ENCODE measurements at regions not wholly inside any gene's neighbourhood (a gene's known extent, or its start where the extent isn't known, plus 50 kb on each side); places are given as distances from the start of the nearest gene placed in this dataset.

DNA sequence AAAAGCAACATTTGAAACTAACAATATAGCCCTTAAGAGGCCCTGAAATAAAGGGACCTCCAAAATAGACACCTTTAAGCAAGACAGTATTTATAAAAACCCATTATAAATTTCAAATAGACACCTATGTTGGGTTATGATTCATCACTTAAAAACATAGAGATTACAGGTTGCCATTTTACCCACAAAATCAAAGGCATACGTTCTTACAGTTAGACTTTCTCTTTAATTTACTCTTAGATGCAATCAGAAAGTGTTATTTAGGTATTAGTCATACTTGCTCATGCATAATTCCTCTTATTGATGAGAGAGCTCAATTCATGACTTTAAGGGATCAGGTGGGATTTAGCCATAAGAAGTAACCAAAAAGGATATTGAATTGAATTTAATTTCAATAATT is 51.5 kb upstream of the TMEM200A start:
- DNase-seq = no peak

DNA sequence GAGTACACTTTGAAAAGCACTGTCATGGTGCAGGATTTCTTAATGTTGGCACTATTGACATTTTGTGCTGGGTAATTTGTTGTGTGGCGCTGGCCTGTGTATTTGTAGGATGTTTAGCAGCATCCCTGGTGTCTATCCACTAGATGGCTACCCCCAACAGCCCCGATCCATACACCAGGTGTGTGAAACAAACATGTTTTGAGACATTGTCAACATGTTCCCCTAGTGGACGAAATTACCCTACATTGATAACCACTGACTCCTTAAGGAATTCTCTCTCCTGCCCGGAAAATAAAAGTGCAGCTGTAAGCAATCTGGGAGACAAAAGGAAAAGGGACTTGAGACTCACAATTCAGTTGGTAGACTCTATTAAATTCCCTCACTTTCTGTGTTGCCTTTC is 52.6 kb upstream of the TMEM200A start:
- DNase-seq = no peak

DNA sequence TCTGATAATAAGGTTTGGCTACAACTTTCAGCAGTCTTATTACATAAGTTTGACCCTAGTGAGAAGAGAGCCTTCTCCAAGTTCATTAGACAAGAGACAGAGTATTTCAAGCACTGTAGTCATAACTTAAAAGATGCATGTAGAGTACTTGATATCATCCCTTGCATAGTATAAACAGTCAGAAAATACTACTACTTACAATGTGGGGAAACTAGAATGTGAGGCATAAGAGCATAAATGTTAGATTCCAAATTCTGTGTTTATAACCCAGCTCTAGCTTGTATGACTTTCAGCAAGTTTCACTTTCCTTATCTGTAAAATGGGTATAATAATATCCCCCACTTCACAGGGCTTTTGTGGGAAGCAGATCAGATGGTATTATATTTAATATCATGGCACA is 56.8 kb upstream of the TMEM200A start:
- DNase-seq = no peak

DNA sequence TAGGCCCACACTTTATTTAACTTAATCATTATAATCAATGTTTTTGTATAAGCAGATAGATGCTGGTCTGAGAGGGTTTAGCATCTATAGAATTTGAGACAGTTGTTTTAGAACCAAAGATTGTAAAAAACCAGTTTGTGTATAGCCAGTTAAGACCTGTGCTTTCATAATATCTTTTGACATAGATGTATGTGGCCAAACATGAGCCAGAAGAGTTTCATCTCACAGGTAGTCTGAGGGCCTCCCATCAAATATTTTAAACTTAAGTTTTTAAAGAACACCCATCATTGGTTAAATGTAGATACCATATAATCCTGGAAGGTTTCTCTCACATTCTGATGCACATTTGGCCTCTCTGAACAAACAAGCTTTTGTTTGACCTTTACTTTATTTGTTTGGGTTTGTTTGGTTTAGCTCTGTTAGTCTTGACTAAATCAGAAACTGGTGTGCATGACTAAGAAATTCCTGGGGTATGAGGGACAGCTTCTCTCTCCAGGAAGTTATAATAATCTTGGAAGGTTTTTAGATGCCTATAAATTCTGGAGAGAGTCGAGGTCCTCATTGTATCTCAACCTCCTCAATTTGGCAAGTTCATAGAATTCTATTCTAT is 58.0 kb upstream of the TMEM200A start:
- no peak for DNase-seq

DNA sequence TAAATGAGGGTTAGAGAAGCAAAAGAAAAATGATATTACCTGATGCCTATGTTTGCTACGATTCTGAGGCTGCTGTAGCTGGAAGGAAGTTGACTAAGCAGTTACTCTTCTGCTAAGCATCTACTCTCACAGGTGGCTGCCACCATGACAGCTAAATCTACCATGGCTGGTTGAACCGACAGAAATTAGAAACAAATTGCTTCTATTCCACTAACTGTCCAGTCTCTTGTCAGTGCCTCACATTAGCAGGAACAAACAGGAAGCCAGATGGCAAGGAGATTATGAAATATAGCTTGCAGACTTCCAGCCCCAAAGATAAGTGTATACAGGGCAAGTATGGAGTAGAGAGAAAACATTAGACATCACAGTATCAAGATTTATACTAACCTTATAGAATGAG is 59.4 kb upstream of the TMEM200A start:
- DNase-seq = peak in 1 of 2 donors; percentile 43

DNA sequence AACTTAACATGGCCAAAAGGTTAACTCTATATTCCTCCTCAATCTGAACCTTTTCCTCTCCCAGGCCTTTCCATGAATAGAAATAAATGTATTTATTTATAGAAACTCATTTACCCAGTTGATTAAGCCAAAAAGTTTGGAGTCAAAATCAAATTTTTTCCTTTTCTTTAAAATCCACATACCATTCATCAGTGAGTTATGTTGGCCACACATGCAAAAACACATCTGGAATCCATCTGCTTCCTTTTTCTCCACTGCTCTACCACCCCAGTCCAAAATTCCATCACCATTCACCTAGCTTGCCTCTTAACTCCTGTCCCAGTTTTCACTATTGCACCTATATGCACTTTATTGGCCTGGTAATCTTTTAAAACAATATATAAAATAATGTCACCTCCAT is 62.4 kb upstream of the TMEM200A start:
- no peak for DNase-seq

DNA sequence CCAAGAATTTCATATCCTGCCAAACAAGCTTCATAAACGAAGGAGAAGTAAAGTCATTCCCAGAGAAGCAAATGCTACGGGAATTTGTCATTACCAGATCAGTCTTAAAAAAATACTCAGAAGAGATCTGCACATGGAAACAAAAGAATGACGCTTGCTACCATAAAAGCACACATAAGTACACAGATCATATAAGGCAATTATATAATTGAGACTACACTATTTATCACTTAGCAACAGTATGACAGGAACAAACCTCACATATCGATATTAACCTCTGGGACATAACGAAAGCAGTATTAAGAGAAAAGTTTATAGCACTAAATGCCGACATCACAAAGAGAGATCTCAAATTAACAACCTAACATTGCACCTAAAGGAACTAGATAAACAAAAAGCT is 67.6 kb upstream of the TMEM200A start:
- DNase-seq = no peak

DNA sequence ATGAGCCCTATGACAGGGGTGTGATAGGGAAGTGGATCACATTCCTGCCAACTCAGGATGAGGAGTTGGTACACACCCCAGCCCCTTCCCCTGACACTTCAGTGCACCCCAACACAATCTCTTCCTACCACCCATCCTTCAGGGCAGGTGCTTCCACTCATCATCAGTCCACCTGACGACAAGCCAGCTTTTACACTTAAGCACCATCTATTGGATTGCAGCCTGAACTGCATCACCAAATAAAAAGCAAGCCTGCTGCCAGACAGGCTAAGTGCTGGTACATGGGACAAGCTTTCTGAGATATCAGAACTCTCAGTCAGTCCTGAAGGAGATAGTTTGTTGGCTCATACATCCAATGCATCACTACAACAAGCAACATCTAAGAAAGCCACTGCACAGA is 69.0 kb upstream of the TMEM200A start:
- no peak for DNase-seq

DNA sequence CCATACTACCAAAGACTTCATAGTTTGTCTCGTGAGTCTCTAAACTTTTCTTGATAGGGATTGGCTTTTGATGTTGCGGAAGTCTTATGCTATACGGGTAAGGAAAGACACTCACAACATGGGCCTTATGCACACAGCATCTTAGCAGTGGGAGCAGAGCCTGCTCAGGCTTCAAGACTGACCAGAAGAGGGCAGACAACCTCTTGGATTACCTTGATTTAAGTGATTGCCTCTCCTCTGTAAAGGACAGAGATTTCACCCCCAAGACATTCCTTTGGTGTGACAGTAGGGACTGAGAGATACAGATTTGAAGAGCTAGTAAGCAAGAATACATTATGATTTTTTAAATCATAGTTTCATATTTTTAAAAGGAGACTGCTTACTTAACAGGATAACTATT is 71.0 kb upstream of the SAMD3 start:
- peak in 1 of 2 donors; percentile 13 for DNase-seq

DNA sequence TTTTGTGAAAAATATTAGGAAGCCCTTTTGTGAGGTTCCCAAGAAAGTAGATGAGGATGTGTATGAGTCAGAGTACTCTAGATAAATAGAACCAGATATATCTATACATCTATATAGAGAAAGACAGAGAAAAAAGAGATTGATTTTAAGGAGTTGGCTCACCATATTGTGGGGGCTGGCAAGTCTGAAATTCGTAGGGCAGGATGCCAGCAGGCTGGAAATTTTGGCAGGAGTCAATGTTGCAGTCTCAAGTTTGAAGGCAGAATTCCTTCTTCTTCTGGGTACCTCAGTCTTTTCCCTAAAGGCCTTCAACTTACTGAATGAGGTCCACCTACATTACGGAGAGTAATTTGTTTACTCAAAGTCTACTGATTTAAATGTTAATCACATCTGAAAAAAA is 65.3 kb upstream of the SAMD3 start:
- DNase-seq = no peak

DNA sequence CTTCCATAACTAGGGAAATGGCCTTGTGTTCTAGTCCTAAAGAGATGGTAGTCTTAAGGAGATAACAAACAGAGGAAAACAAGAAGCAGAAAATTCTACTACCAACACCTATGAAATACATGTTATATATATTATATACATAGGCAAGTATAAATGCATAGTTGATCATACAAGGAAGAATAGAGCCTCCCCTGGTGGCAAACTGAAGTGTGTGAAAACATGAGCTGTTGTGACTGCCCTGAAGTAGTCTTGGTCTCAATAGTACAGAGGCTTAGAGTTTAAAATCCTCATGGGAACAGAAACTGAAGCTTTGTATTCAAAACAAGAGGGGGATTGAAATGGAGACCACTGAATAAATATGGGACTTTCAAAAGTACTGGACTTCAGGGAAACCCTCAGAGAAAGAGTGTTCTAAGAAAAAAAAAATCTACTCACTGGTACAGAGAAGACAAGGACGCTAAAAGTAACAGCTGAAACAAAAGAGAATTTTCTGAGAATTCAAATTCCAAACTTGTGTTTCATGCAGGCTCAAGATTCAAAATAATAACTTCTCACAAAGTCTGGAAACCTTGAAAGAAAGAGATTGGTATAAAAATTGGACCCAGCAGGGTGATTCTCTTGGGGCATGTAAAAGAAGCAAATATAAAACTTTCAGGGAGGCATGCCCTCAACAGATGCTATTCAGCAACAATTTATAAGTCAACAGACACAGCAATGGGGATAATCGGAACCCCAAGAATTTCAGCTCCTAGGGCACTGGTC is 59.7 kb upstream of the SAMD3 start:
- peak in 1 of 2 donors; percentile 5 for DNase-seq

DNA sequence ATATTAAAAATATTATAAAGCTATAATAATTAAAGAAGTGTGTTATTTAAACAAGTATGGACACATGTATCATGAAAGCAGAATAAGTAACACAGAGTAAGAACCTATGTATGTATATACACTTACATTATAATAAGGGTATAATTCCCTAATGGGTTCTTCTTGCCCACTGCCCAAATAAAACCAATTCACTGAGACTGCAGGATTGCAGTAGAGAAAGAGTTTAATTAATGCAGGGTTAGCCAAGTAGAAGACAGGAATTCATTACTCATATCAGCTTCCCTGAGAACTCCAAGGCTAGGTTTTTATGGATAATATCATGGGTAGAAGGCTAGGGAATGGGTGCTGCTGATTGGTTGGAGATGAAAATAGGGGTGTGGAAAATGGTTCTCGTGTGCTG is 53.8 kb upstream of the SAMD3 start:
- no peak for DNase-seq

DNA sequence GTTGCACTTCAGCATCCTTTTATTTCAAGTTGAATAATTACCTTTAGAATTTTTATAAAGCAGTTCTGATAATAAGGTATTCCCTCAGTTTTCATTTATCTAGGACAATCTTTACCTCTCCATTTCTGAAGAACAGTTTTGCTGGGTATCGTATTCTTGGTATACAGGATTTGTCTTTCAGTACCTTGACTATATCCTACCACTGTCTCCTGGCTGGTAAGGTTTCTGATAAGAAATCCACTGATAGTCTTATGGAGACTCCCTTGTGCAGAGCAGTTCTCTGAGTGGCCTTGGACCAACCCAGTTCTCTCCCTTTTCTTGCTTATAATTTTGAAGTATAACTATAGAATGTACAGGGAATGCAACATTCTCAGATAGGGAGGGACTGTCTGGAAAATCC is 51.3 kb upstream of the SAMD3 start:
- no peak for DNase-seq

All from bone marrow (tissue), 2 donors.